Upper lobe of left lung (tissue), 4 donors: ENCODE measurements at regions not wholly inside any gene's neighbourhood (a gene's known extent, or its start where the extent isn't known, plus 50 kb on each side); places are given as distances from the start of the nearest gene placed in this dataset.

ENCODE experiments used
- CTCF ChIP-seq, 6 experiments: fragments of 450-650 bp in 4 of 6; fragments of 200-600 bp in 2 of 6; sonication (generic) in 2 of 6; IDR thresholded peaks; one replicate each; pipeline ENCODE4 v1.5.1; 2016 to 2019; ENCODE audit warnings: antibody characterized with exemption in 6 of 6
- EP300 ChIP-seq, 4 donors: sonication (generic); formaldehyde crosslinking; IDR thresholded peaks; one replicate each; pipeline ENCODE4 v1.5.1; 2017; ENCODE audit warnings: antibody characterized with exemption in 4 of 4, control low read depth in 2 of 4
- POLR2A ChIP-seq, 4 donors: fragments of 450-650 bp; IDR thresholded peaks; one replicate each; pipeline ENCODE4 v1.5.1; 2016 to 2017; ENCODE audit warnings: antibody characterized with exemption in 4 of 4, mild to moderate bottlenecking in 2 of 4
- POLR2AphosphoS5 ChIP-seq, 2 donors: sonication (generic); formaldehyde crosslinking; IDR thresholded peaks; one replicate each; pipeline ENCODE4 v1.5.1; 2017; ENCODE audit warnings: antibody characterized with exemption in 2 of 2

GRCh38 chr4:23946299-23946698 lies 56.5 kb upstream of the PPARGC1A start:
- no peak for TF ChIP-seq CTCF (IDR thresholded peaks at IDR 0.05)
- no peak for TF ChIP-seq EP300 (IDR thresholded peaks at IDR 0.05)
- no peak for TF ChIP-seq POLR2A (IDR thresholded peaks at IDR 0.05)
- no peak for TF ChIP-seq POLR2AphosphoS5 (IDR thresholded peaks at IDR 0.05)
